H1 (cell line): ENCODE measurements at regions not wholly inside any gene's neighbourhood (a gene's known extent, or its start where the extent isn't known, plus 50 kb on each side); places are given as distances from the start of the nearest gene placed in this dataset.

Source experiments
- CTCF ChIA-PET: fragments of 300-600 bp; sonication (Branson Sonifier 250); formaldehyde crosslinking; loops from one replicate; lab custom pipeline; 2021; ENCODE audit not compliant: partially characterized antibody; lab: Charles Lee
- POLR2A ChIA-PET: fragments of 300-600 bp; sonication (Branson Sonifier 250); formaldehyde crosslinking; loops from one replicate; lab custom pipeline; 2021; ENCODE audit warnings: inconsistent platforms; ENCODE audit not compliant: partially characterized antibody; lab: Charles Lee
- DNase-seq, 2 experiments: peaks; one replicate each; pipeline versions ENCODE4 v3.0.0 to v3.0.0-alpha.2; 2010 to 2022; ENCODE audit warnings: low spot score in 2 of 2, low read depth in 1 of 2, mixed read lengths in 1 of 2
- FAIRE-seq: peaks from 2 replicates; lab custom pipeline; 2011; peaks lifted over from hg19 to GRCh38; lab: Jason Lieb, UNC
- H2AFZ ChIP-seq: 2 replicates; pipeline ENCODE4 v1.8.1; 2012; ENCODE audit warnings: low read length, inconsistent platforms
- H2AK5ac ChIP-seq: 2 replicates; pipeline ENCODE4 v1.6.1; 2013; ENCODE audit warnings: low read depth, low read length
- H2BK120ac ChIP-seq: replicated peaks from 2 replicates; pipeline ENCODE3; 2013; ENCODE audit warnings: low read depth, low read length, inconsistent platforms
- H2BK12ac ChIP-seq: 2 replicates; pipeline ENCODE4 v1.6.1; 2013; ENCODE audit warnings: low read depth, low read length
- H2BK15ac ChIP-seq: 2 replicates; pipeline ENCODE4 v1.6.1; 2013; ENCODE audit warnings: low read length
- H2BK20ac ChIP-seq: 2 replicates; pipeline ENCODE4 v1.6.1; 2013; ENCODE audit warnings: low read length
- H2BK5ac ChIP-seq: 2 replicates; pipeline ENCODE4 v1.6.1; 2013; ENCODE audit warnings: low read depth, low read length
- H3K14ac ChIP-seq: 2 replicates; pipeline ENCODE4 v1.6.1; 2013; ENCODE audit warnings: inconsistent platforms; ENCODE audit not compliant: insufficient read length
- H3K18ac ChIP-seq: 2 replicates; pipeline ENCODE4 v1.6.1; 2013; ENCODE audit warnings: low read length; ENCODE audit errors: extremely low read depth
- H3K23ac ChIP-seq: 2 replicates; pipeline ENCODE4 v1.6.1; 2013; ENCODE audit warnings: inconsistent platforms; ENCODE audit not compliant: insufficient read length
- H3K23me2 ChIP-seq: 2 replicates; pipeline ENCODE4 v1.6.1; 2013; ENCODE audit warnings: low read depth, low read length
- H3K27ac ChIP-seq: 2 replicates; pipeline ENCODE4 v1.6.1; 2011; ENCODE audit warnings: low read depth, low read length, inconsistent platforms
- H3K27me3 ChIP-seq, 4 experiments: replicated peaks in 1 of 4; 1 replicate in 1 of 4; 2 replicates in 3 of 4; pipeline versions ENCODE4 v1.6.1 to v1.8.1; 2011 to 2013; ENCODE audit warnings: low read length in 3 of 4, mild to moderate bottlenecking in 3 of 4, inconsistent platforms in 2 of 4, mixed read lengths in 2 of 4, moderate library complexity in 1 of 4; ENCODE audit not compliant: control insufficient read depth in 3 of 4, insufficient read depth in 3 of 4; ENCODE audit errors: extremely low read depth in 1 of 4
- H3K36me3 ChIP-seq, 4 experiments: 2 replicates each; pipeline versions ENCODE4 v1.6.1 to v1.8.1; 2011 to 2013; ENCODE audit warnings: mild to moderate bottlenecking in 4 of 4, low read length in 3 of 4, moderate library complexity in 2 of 4, control low read depth in 1 of 4, inconsistent platforms in 1 of 4; ENCODE audit not compliant: insufficient read depth in 4 of 4, control insufficient read depth in 2 of 4
- H3K4ac ChIP-seq: replicated peaks from 2 replicates; pipeline ENCODE3; 2013; ENCODE audit warnings: low read length, low read depth, mixed read lengths, inconsistent platforms; ENCODE audit not compliant: insufficient read length
- H3K4me1 ChIP-seq, 4 experiments: replicated peaks in 1 of 4; 1 replicate in 1 of 4; 2 replicates in 3 of 4; pipeline versions ENCODE4 v1.6.1 to v1.8.1; 2011 to 2013; ENCODE audit warnings: low read length in 3 of 4, inconsistent platforms in 2 of 4, mixed read lengths in 1 of 4; ENCODE audit not compliant: insufficient read depth in 4 of 4, control insufficient read depth in 3 of 4
- H3K4me2 ChIP-seq, 2 experiments: 2 replicates each; pipeline versions ENCODE4 v1.6.1 to v1.8.1; 2011 to 2013; ENCODE audit warnings: low read depth in 2 of 2, low read length in 2 of 2, control low read depth in 1 of 2, inconsistent platforms in 1 of 2, mild to moderate bottlenecking in 1 of 2; ENCODE audit not compliant: insufficient read depth in 1 of 2
- H3K4me3 ChIP-seq, 4 experiments: fragments of 200-600, 300-600 bp in 1 of 4; sonication (generic), shearing (Covaris generic), sonication (Bioruptor Twin) in 1 of 4; 2 replicates each; pipeline versions ENCODE4 v1.5.1 to v1.8.1; 2011 to 2016; ENCODE audit warnings: low read length in 4 of 4, low read depth in 3 of 4, control low read depth in 2 of 4, inconsistent platforms in 2 of 4, mild to moderate bottlenecking in 2 of 4, mixed read lengths in 1 of 4, moderate library complexity in 1 of 4; ENCODE audit not compliant: insufficient read depth in 2 of 4; ENCODE audit errors: extremely low read depth in 1 of 4
- H3K56ac ChIP-seq: replicated peaks from 2 replicates; pipeline ENCODE3; 2013; ENCODE audit warnings: low read depth, mild to moderate bottlenecking, mixed read lengths, low read length, inconsistent platforms; ENCODE audit not compliant: insufficient read length
- H3K79me1 ChIP-seq: 2 replicates; pipeline ENCODE4 v1.6.1; 2013; ENCODE audit warnings: low read depth, low read length, control low read depth
- H3K79me2 ChIP-seq, 2 experiments: 2 replicates each; pipeline versions ENCODE4 v1.6.1 to v1.8.1; 2012 to 2013; ENCODE audit warnings: low read length in 2 of 2, mild to moderate bottlenecking in 2 of 2, inconsistent platforms in 1 of 2; ENCODE audit not compliant: insufficient read depth in 2 of 2, control insufficient read depth in 1 of 2
- H3K9ac ChIP-seq, 4 experiments: replicated peaks in 1 of 4; 1 replicate in 1 of 4; 2 replicates in 3 of 4; pipeline versions ENCODE4 v1.6.1 to v1.8.1; 2011 to 2013; ENCODE audit warnings: low read depth in 3 of 4, low read length in 3 of 4, control low read depth in 2 of 4, mild to moderate bottlenecking in 2 of 4, moderate library complexity in 2 of 4, inconsistent platforms in 1 of 4; ENCODE audit errors: extremely low read depth in 1 of 4
- H3K9me3 ChIP-seq, 2 experiments: 2 replicates each; pipeline versions ENCODE4 v1.6.1 to v1.8.1; 2012 to 2013; ENCODE audit warnings: mild to moderate bottlenecking in 2 of 2, moderate library complexity in 2 of 2, control low read depth in 1 of 2, inconsistent platforms in 1 of 2, low read depth in 1 of 2, low read length in 1 of 2, mixed read lengths in 1 of 2; ENCODE audit not compliant: insufficient read depth in 2 of 2
- H4K20me1 ChIP-seq, 2 experiments: replicated peaks in 1 of 2; 2 replicates each; pipeline versions ENCODE3 to v1.8.1; 2011 to 2013; ENCODE audit warnings: inconsistent platforms in 2 of 2, low read length in 2 of 2, mild to moderate bottlenecking in 1 of 2; ENCODE audit not compliant: insufficient read depth in 2 of 2, control insufficient read depth in 1 of 2
- H4K5ac ChIP-seq: 2 replicates; pipeline ENCODE4 v1.6.1; 2013; ENCODE audit warnings: low read length, low read depth, mixed read lengths, inconsistent platforms; ENCODE audit not compliant: insufficient read length
- H4K8ac ChIP-seq: 2 replicates; pipeline ENCODE4 v1.8.0; 2013; ENCODE audit warnings: mild to moderate bottlenecking, moderate library complexity, low read length, inconsistent platforms; ENCODE audit not compliant: insufficient read depth; ENCODE audit errors: extremely low read depth
- H4K91ac ChIP-seq: replicated peaks from 2 replicates; pipeline ENCODE3; 2013; ENCODE audit warnings: low read length, mixed read lengths, inconsistent platforms; ENCODE audit not compliant: insufficient read length
- CHD2 ChIP-seq: IDR thresholded peaks from 2 replicates; pipeline ENCODE4 v1.6.1; 2012; ENCODE audit warnings: low read length, improper control_type of control experiment
- CREB1 ChIP-seq: IDR thresholded peaks from 2 replicates; pipeline ENCODE4 v1.6.1; 2012; ENCODE audit warnings: inconsistent platforms
- EGR1 ChIP-seq: IDR thresholded peaks from 2 replicates; pipeline ENCODE4 v1.6.1; 2011; ENCODE audit warnings: low read depth, low read length, borderline replicate concordance
- JUND ChIP-seq: IDR thresholded peaks from 2 replicates; pipeline ENCODE4 v1.6.1; 2011; ENCODE audit warnings: mild to moderate bottlenecking, improper control_type of control experiment, low read length
- MAX ChIP-seq: IDR thresholded peaks from 2 replicates; pipeline ENCODE4 v1.6.1; 2012; ENCODE audit warnings: inconsistent platforms
- RXRA ChIP-seq: IDR thresholded peaks from 2 replicates; pipeline ENCODE4 v1.6.1; 2011; ENCODE audit warnings: low read depth, mild to moderate bottlenecking, low read length, moderate library complexity; ENCODE audit not compliant: insufficient read depth
- SAP30 ChIP-seq: fragments of 300-600 bp; sonication (generic); IDR thresholded peaks from 2 replicates; pipeline ENCODE4 v1.7.1; 2012; ENCODE audit warnings: low read length, moderate library complexity, mild to moderate bottlenecking, inconsistent platforms; ENCODE audit not compliant: insufficient read depth, insufficient replicate concordance
- SIN3A ChIP-seq, 2 experiments: IDR thresholded peaks in 1 of 2; conservative IDR thresholded peaks in 1 of 2; 2 replicates each; pipeline ENCODE4 v1.6.1; 2011 to 2012; ENCODE audit warnings: low read length in 2 of 2, improper control_type of control experiment in 1 of 2, low read depth in 1 of 2, mild to moderate bottlenecking in 1 of 2
- SP1 ChIP-seq: IDR thresholded peaks from 2 replicates; pipeline ENCODE4 v1.6.1; 2011; ENCODE audit warnings: low read depth, low read length
- SP2 ChIP-seq: IDR thresholded peaks from 2 replicates; pipeline ENCODE4 v1.6.1; 2012; ENCODE audit warnings: mild to moderate bottlenecking, low read length, inconsistent platforms
- SUZ12 ChIP-seq: fragments of 200-600 bp; sonication (generic); IDR thresholded peaks from 2 replicates; pipeline ENCODE4 v1.6.1; 2012; ENCODE audit warnings: mild to moderate bottlenecking, inconsistent platforms, low read length, moderate library complexity, mixed read lengths
- TAF1 ChIP-seq: IDR thresholded peaks from 2 replicates; pipeline ENCODE4 v1.6.1; 2011; ENCODE audit warnings: mild to moderate bottlenecking, low read depth, low read length
- YY1 ChIP-seq: IDR thresholded peaks from 2 replicates; pipeline ENCODE4 v1.6.1; 2011; ENCODE audit warnings: low read depth, mild to moderate bottlenecking, low read length
- WGBS, 2 experiments: shearing (Covaris generic) in 1 of 2; methylation state at CpG; one replicate each; pipeline versions ENCODE4 v1.1.6 to v1.1.7; 2013 to 2015; ENCODE audit warnings: low lambda C conversion rate in 2 of 2, mixed read lengths in 2 of 2, inconsistent platforms in 1 of 2, low coverage in 1 of 2, missing lambda C conversion rate in 1 of 2; ENCODE audit not compliant: insufficient replicate concordance in 2 of 2, insufficient coverage in 1 of 2, insufficient read length in 1 of 2; ENCODE audit errors: extremely low coverage in 1 of 2, missing lambda C conversion rate in 1 of 2; 5-methylcytosine and 5-hydroxymethylcytosine counted together

GRCh38 chr13:58437427-58437826 is 805.9 kb downstream of the PCDH17 start:
- Histone ChIP-seq H3K18ac (no peak overlapping the region), H3K4me2 (no peak overlapping the region), H3K27ac (no peak overlapping the region), H3K9me3 (no peaks in the 10 kb centered on the region), H2AK5ac (no peak overlapping the region), H4K91ac (no peak overlapping the region), H3K9ac (no peak overlapping the region), H3K23ac (no peak overlapping the region), H3K79me2 (no peaks in the 10 kb centered on the region), H4K5ac (no peak overlapping the region), H2BK12ac (no peak overlapping the region), H2BK120ac (no peak overlapping the region), H2BK15ac (no peak overlapping the region), H4K20me1 (no peaks in the 10 kb centered on the region), H3K56ac (no peak overlapping the region), H3K4me3 (no peak overlapping the region), H2AFZ (no peak overlapping the region), H3K27me3 (peaks cover 0 to 1% (median 0%) of the 10 kb centered on the region in 4 experiments; a peak in 1 of 7 replicates), H3K23me2 (no peaks in the 10 kb centered on the region), H3K4me1 (no peaks in the 10 kb centered on the region), H3K79me1 (no peaks in the 10 kb centered on the region), H2BK20ac (no peak overlapping the region), H3K4ac (no peak overlapping the region), H2BK5ac (no peak overlapping the region), H3K36me3 (no peaks in the 10 kb centered on the region), H4K8ac (no peak overlapping the region), H3K14ac (no peak overlapping the region)
- 93% methylated on average over 5 of the region's 5 CpGs; no CpG with 5 or more reads in 1 of the 2 experiments for WGBS, 2 experiments
- FAIRE-seq (no peak), DNase-seq (no peak)
- CTCF ChIA-PET, result no interaction called here
- POLR2A ChIA-PET, result no interaction called here
- TF ChIP-seq YY1 (no peak), MAX (no peak), JUND (no peak), EGR1 (no peak), SP2 (no peak), RXRA (no peak), CREB1 (no peak), SP1 (no peak), TAF1 (no peak), CHD2 (no peak), SAP30 (no peak), SIN3A (conservative IDR thresholded peaks at IDR 0.05 in 1 of 2, IDR thresholded peaks at IDR 0.05 in 1 of 2; ENCODE audit: low read depth in 1 of 2, low read length in 2 of 2) (no peak), SUZ12 (no peak)
